Right ventricle myocardium superior (tissue), 1 donor: ENCODE measurements at regions not wholly inside any gene's neighbourhood (a gene's known extent, or its start where the extent isn't known, plus 50 kb on each side); places are given as distances from the start of the nearest gene placed in this dataset.

ENCODE experiments used
- ATAC-seq: fragments of 200-7000 bp; cut with Tn5 transposase; one replicate; pipeline ENCODE4 v1.9.1; 2020; ENCODE audit warnings: mild to moderate bottlenecking; ENCODE audit not compliant: poor library complexity
- DNase-seq: peaks from one replicate; pipeline ENCODE4 v3.0.0-alpha.2; 2020
- intact Hi-C: fragments of 100-400 bp; cut with DNase I; formaldehyde crosslinking; loops from one replicate; pipeline ENCODE4 v1.11.2; 2022
- donor health status: DM: no; HTN: yes; CAD: no; lungs with severe emphysema.

GRCh38 chr1:115577513-115577912 is 64.3 kb upstream of the VANGL1 start:
- ATAC-seq (no peak), DNase-seq (no peak)
- intact Hi-C loops, result no loop called here

- intact Hi-C loops, result no loop called here
- ATAC-seq, result no peak
- DNase-seq, result no peak
Observed at GRCh38 chr1:115575661-115576060, 66.1 kb upstream of the VANGL1 start.

GRCh38 chr1:115572710-115573109 is 69.1 kb upstream of the VANGL1 start:
- ATAC-seq, result no peak

GRCh38 chr1:115567431-115567830 is 74.3 kb upstream of the VANGL1 start:
- no peak for ATAC-seq
- DNase-seq, result no peak
- intact Hi-C loops, result no loop called here

More at GRCh38 chr1:115572710-115573109, 69.1 kb upstream of the VANGL1 start:
- DNase-seq, result no peak
- intact Hi-C loops, result no loop called here

- DNase-seq (no peak), ATAC-seq (no peak)
- intact Hi-C loops, result no loop called here
Observed at GRCh38 chr1:115565791-115566190, 76.0 kb upstream of the VANGL1 start.

GRCh38 chr1:115565353-115565752 is 76.4 kb upstream of the VANGL1 start:
- intact Hi-C loops, result no loop called here
- DNase-seq, result no peak
- ATAC-seq, result no peak

GRCh38 chr1:115564201-115564600 is 77.6 kb upstream of the VANGL1 start:
- no peak for ATAC-seq
- intact Hi-C loops, result no loop called here
- no peak for DNase-seq

- DNase-seq (no peak), ATAC-seq (no peak)
- intact Hi-C loops, result no loop called here
Observed at GRCh38 chr1:115560027-115560426, 81.7 kb upstream of the VANGL1 start.

GRCh38 chr1:115558275-115558674 is 83.5 kb upstream of the VANGL1 start:
- intact Hi-C loops, result no loop called here
- ATAC-seq (no peak), DNase-seq (no peak)

- intact Hi-C loops, result no loop called here
Observed at GRCh38 chr1:115557715-115558114, 84.1 kb upstream of the VANGL1 start.

GRCh38 chr1:115556236-115556635 is 85.5 kb upstream of the VANGL1 start:
- ATAC-seq (no peak), DNase-seq (no peak)
- intact Hi-C loops, result no loop called here

More at GRCh38 chr1:115557715-115558114, 84.1 kb upstream of the VANGL1 start:
- DNase-seq (no peak), ATAC-seq (no peak)

- intact Hi-C loops, result no loop called here
- ATAC-seq, result no peak
Observed at GRCh38 chr1:115555446-115555845, 86.3 kb upstream of the VANGL1 start.

GRCh38 chr1:115547696-115548095 is 94.1 kb upstream of the VANGL1 start:
- ATAC-seq (no peak), DNase-seq (no peak)
- intact Hi-C loops, result loop anchor here (5.0 kb wide), 1 partner anchor 50 kb away; no protein-coding TSS in a partner anchor

More at GRCh38 chr1:115555446-115555845, 86.3 kb upstream of the VANGL1 start:
- DNase-seq, result no peak

- ATAC-seq (no peak), DNase-seq (no peak)
- intact Hi-C loops, result loop anchor here (5.0 kb wide), 1 partner anchor 50 kb away; no protein-coding TSS in a partner anchor
Observed at GRCh38 chr1:115546846-115547245, 94.9 kb upstream of the VANGL1 start.

GRCh38 chr1:115545791-115546733 is 95.7 kb upstream of the VANGL1 start:
- DNase-seq (no peak), ATAC-seq (peak; percentile 91)
- intact Hi-C loops, result loop anchor here (5.0 kb wide), 1 partner anchor 51 kb away; no protein-coding TSS in a partner anchor

- DNase-seq (no peak), ATAC-seq (no peak)
- intact Hi-C loops, result loop anchor here (5.0 kb wide), 1 partner anchor 52 kb away; no protein-coding TSS in a partner anchor
Observed at GRCh38 chr1:115545096-115545720, 96.6 kb upstream of the VANGL1 start.

GRCh38 chr1:115544131-115544530 is 97.6 kb upstream of the VANGL1 start:
- DNase-seq, result no peak
- intact Hi-C loops, result no loop called here
- no peak for ATAC-seq

GRCh38 chr1:115543247-115543646 is 98.5 kb upstream of the VANGL1 start:
- intact Hi-C loops, result no loop called here
- DNase-seq (no peak), ATAC-seq (no peak)

- ATAC-seq (no peak), DNase-seq (no peak)
- intact Hi-C loops, result no loop called here
Observed at GRCh38 chr1:115539736-115540135, 102.0 kb upstream of the VANGL1 start.

- DNase-seq (peak; percentile 39), ATAC-seq (peak; percentile 72)
- intact Hi-C loops, result no loop called here
Observed at GRCh38 chr1:115539061-115539460, 102.7 kb upstream of the VANGL1 start.
